KMS-11 (cell line): ENCODE measurements at regions not wholly inside any gene's neighbourhood (a gene's known extent, or its start where the extent isn't known, plus 50 kb on each side); places are given as distances from the start of the nearest gene placed in this dataset.
"Not testable (repeated sequence)": the region's sequence is repeated elsewhere in the genome, so short reads cannot be mapped to it uniquely, and the experiment has no call there.

ENCODE experiments used
- H2AFZ ChIP-seq: fragments of 200-600 bp; sonication (generic); 2 replicates; pipeline ENCODE4 v1.6.1; 2016; ENCODE audit warnings: antibody characterized with exemption, mixed run types, low read depth
- H3K27ac ChIP-seq: fragments of 200-600 bp; sonication (generic); 2 replicates; pipeline ENCODE4 v1.6.1; 2016; ENCODE audit warnings: mild to moderate bottlenecking, mixed run types
- H3K27me3 ChIP-seq: fragments of 200-600 bp; sonication (generic); 2 replicates; pipeline ENCODE4 v1.6.1; 2017; ENCODE audit warnings: mild to moderate bottlenecking, low read depth, mixed run types, moderate library complexity; ENCODE audit not compliant: insufficient read depth
- H3K36me3 ChIP-seq: fragments of 200-600 bp; sonication (generic); 2 replicates; pipeline ENCODE4 v1.6.1; 2017; ENCODE audit warnings: mild to moderate bottlenecking, mixed run types; ENCODE audit not compliant: insufficient read depth
- H3K4me1 ChIP-seq: fragments of 200-600 bp; sonication (generic); 2 replicates; pipeline ENCODE4 v1.6.1; 2016; ENCODE audit warnings: mild to moderate bottlenecking, low read depth, mixed run types; ENCODE audit not compliant: poor library complexity, severe bottlenecking
- H3K4me2 ChIP-seq: fragments of 200-600 bp; sonication (generic); 2 replicates; pipeline ENCODE4 v1.7.0; 2016; ENCODE audit warnings: mild to moderate bottlenecking, mixed run types
- H3K4me3 ChIP-seq: fragments of 200-600 bp; sonication (generic); IDR thresholded peaks from 2 replicates; pipeline ENCODE4 v1.6.1; 2017; ENCODE audit warnings: low read depth, low read length, mixed read lengths; ENCODE audit not compliant: insufficient read depth
- H3K79me2 ChIP-seq: fragments of 200-600 bp; sonication (generic); 2 replicates; pipeline ENCODE4 v1.6.1; 2016; ENCODE audit warnings: low read depth, mixed run types; ENCODE audit not compliant: insufficient read depth
- H3K9ac ChIP-seq: fragments of 200-600 bp; sonication (generic); 2 replicates; pipeline ENCODE4 v1.6.1; 2016; ENCODE audit warnings: mild to moderate bottlenecking, mixed run types
- H4K20me1 ChIP-seq: fragments of 200-600 bp; sonication (generic); 2 replicates; pipeline ENCODE4 v1.6.1; 2016; ENCODE audit warnings: mild to moderate bottlenecking, mixed run types; ENCODE audit not compliant: insufficient read depth
- CTCF ChIP-seq: fragments of 200-600 bp; sonication (generic); conservative IDR thresholded peaks from 2 replicates; pipeline ENCODE4 v1.6.1; 2017; ENCODE audit warnings: low read depth, mild to moderate bottlenecking, antibody characterized with exemption, low read length, moderate library complexity, mixed read lengths

- Histone ChIP-seq H3K79me2 (no peaks in the 10 kb centered on the region), H3K9ac (no peak overlapping the region), H3K4me2 (no peak overlapping the region), H3K27ac (no peak overlapping the region), H4K20me1 (no peaks in the 10 kb centered on the region), H3K36me3 (no peaks in the 10 kb centered on the region), H3K4me3 (no peak overlapping the region), H3K27me3 (no peaks in the 10 kb centered on the region), H2AFZ (no peak overlapping the region), H3K4me1 (peaks cover 14% of the 10 kb centered on the region)
- peak; percentile 71 for TF ChIP-seq CTCF
These were observed 116.8 kb upstream of the SHISA3 start for GRCh38 chr4:42280327-42281095.

- Histone ChIP-seq H3K4me2 (peak overlapping the region; percentile 51), H3K27ac (no peak overlapping the region), H3K4me3 (no peak overlapping the region), H3K9ac (no peak overlapping the region), H3K4me1 (peaks cover 14% of the 10 kb centered on the region), H3K79me2 (no peaks in the 10 kb centered on the region), H3K36me3 (no peaks in the 10 kb centered on the region), H3K27me3 (no peaks in the 10 kb centered on the region), H2AFZ (peak overlapping the region; percentile 52), H4K20me1 (no peaks in the 10 kb centered on the region)
- no peak for TF ChIP-seq CTCF
These were observed 115.8 kb upstream of the SHISA3 start for GRCh38 chr4:42281324-42282020.

- H3K36me3 ChIP-seq, result no peaks in the 10 kb centered on the region
- H3K4me3 ChIP-seq, result no peak overlapping the region
- no peaks in the 10 kb centered on the region for H3K27me3 ChIP-seq
- no peak overlapping the region for H3K9ac ChIP-seq
- H2AFZ ChIP-seq, result peak overlapping the region; percentile 52
- peaks cover 14% of the 10 kb centered on the region for H3K4me1 ChIP-seq
- peak overlapping the region; percentile 51 for H3K4me2 ChIP-seq
- no peak overlapping the region for H3K27ac ChIP-seq
- no peaks in the 10 kb centered on the region for H4K20me1 ChIP-seq
- TF ChIP-seq CTCF, result peak; percentile 79; the same call in 1 of the 2 replicates
- H3K79me2 ChIP-seq, result no peaks in the 10 kb centered on the region
These were observed 115.0 kb upstream of the SHISA3 start for GRCh38 chr4:42282081-42282901.

GRCh38 chr4:42284030-42284429 is 113.3 kb upstream of the SHISA3 start:
- Histone ChIP-seq H2AFZ (no peak overlapping the region), H3K4me2 (no peak overlapping the region), H3K79me2 (no peaks in the 10 kb centered on the region), H3K4me3 (no peak overlapping the region), H3K36me3 (no peaks in the 10 kb centered on the region), H3K4me1 (peaks cover 14% of the 10 kb centered on the region), H3K27ac (no peak overlapping the region), H3K9ac (no peak overlapping the region), H4K20me1 (no peaks in the 10 kb centered on the region), H3K27me3 (no peaks in the 10 kb centered on the region)
- TF ChIP-seq CTCF, result no peak

- H3K9ac ChIP-seq, result not testable (repeated sequence)
These were observed 108.4 kb upstream of the SHISA3 start for GRCh38 chr4:42288876-42289275.

GRCh38 chr4:42292192-42292591 is 105.1 kb upstream of the SHISA3 start:
- not testable (repeated sequence) for H3K4me3 ChIP-seq, H3K9ac ChIP-seq, H3K27ac ChIP-seq, H3K27me3 ChIP-seq, H3K4me1 ChIP-seq, H3K79me2 ChIP-seq, H4K20me1 ChIP-seq, H3K36me3 ChIP-seq, H2AFZ ChIP-seq, H3K4me2 ChIP-seq

More at GRCh38 chr4:42288876-42289275, 108.4 kb upstream of the SHISA3 start:
- H3K4me2 ChIP-seq, H4K20me1 ChIP-seq, H3K36me3 ChIP-seq, H3K4me1 ChIP-seq, H3K79me2 ChIP-seq, H2AFZ ChIP-seq, H3K4me3 ChIP-seq, H3K27me3 ChIP-seq, H3K27ac ChIP-seq: not testable (repeated sequence)
